Central memory CD8-positive, alpha-beta T cell (primary cell): ENCODE measurements at regions not wholly inside any gene's neighbourhood (a gene's known extent, or its start where the extent isn't known, plus 50 kb on each side); places are given as distances from the start of the nearest gene placed in this dataset.

Experiments
- ATAC-seq: fragments of 150-1000 bp; cut with Tn5 transposase; replicated peaks from 2 replicates; pipeline ENCODE4 v1.10.0; 2022; ENCODE audit warnings: mild to moderate bottlenecking, moderate FRiP score, moderate number of reproducible peaks; ENCODE audit not compliant: poor library complexity, severe bottlenecking; ENCODE audit errors: extremely low read depth
- DNase-seq, 2 donors: peaks; one replicate each; pipeline ENCODE4 v3.0.0; 2021; ENCODE audit warnings: low spot score in 2 of 2
- H3K27ac Mint-ChIP-seq: one replicate; pipeline ENCODE4 v1.8.0; 2022; ENCODE audit warnings: low read depth, mild to moderate bottlenecking, moderate library complexity, mixed read lengths
- H3K27me3 Mint-ChIP-seq: one replicate; pipeline ENCODE4 v1.8.0; 2022; ENCODE audit warnings: mixed read lengths
- H3K36me3 Mint-ChIP-seq: one replicate; pipeline ENCODE4 v1.8.0; 2022; ENCODE audit warnings: mild to moderate bottlenecking, moderate library complexity, mixed read lengths; ENCODE audit not compliant: insufficient read depth
- H3K4me1 Mint-ChIP-seq: one replicate; pipeline ENCODE4 v1.8.0; 2022; ENCODE audit warnings: mixed read lengths
- H3K4me3 Mint-ChIP-seq: one replicate; pipeline ENCODE4 v1.8.0; 2022; ENCODE audit warnings: mild to moderate bottlenecking, moderate library complexity, mixed read lengths
- H3K9me3 Mint-ChIP-seq: one replicate; pipeline ENCODE4 v1.8.0; 2022; ENCODE audit warnings: mixed read lengths

DNA sequence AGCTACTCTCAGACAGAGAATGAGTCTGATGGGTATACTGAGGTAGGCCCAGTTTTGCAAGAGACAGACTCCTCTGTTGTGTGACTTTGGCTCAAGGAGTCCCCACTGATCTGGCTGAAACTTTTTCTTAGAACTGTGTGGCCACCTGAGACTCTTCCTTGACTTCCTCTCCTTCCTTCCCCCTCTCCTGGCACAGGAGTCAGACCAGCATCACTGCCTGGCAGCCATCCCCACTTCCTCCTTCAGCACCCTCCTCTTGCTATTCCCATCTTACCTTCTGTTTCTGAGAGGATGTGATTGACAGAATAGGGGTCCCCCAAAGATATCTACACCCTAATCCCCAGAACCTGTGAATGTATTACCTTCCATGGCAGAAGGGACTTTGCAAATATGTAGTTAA is 351.1 kb downstream of the MN1 start:
- Mint-ChIP-seq H3K4me1 (no peaks in the 10 kb centered on the region), H3K27me3 (peaks cover 12% of the 10 kb centered on the region), H3K9me3 (peaks cover 3% of the 10 kb centered on the region), H3K27ac (no peak overlapping the region), H3K36me3 (peaks cover 4% of the 10 kb centered on the region), H3K4me3 (no peak overlapping the region)
- ATAC-seq (no peak), DNase-seq (no peak)

DNA sequence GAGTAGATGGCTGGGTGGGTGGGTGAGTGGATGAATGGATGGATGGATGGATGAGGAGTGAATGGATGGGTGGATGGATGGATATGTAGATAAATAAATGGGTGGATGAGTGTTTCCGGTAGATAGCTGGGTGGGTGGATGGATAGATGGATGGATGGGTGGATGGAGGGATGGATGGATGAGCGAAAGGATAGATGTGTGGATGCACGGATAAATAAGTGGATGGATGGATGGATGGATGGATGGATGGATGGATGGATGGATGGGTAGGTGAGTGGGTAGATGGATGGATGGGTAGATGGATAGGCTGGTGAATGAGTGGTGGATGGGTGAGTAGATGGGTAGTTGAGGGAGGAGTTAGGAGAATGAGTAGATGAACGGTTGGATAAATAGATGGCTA is 349.3 kb downstream of the MN1 start:
- Mint-ChIP-seq H3K27me3 (peaks cover 6% of the 10 kb centered on the region), H3K9me3 (peaks cover 3% of the 10 kb centered on the region), H3K36me3 (peaks cover 4% of the 10 kb centered on the region), H3K4me3 (no peak overlapping the region), H3K27ac (no peak overlapping the region), H3K4me1 (no peaks in the 10 kb centered on the region)
- ATAC-seq (no peak), DNase-seq (no peak)

DNA sequence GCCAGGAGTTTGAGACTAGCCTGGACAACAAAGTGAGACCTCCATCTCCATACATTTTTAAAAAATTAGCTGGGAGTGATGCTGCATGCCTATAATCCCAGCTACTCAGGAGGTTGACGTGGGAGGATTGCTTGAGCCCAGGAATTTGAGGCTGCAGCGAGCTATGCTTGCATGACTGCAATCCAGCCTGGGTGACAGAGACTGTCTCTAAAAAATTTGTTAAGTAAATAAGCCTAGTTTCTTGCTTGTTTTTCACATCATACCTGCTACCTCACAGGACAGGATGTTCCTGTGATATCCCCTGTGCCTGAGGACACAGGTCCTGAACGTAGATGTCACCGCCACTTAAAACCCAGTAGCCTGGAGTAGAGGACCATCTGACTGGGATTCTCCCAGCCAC is 348.6 kb downstream of the MN1 start:
- no peaks in the 10 kb centered on the region for H3K4me1 Mint-ChIP-seq
- DNase-seq, result no peak
- peaks cover 4% of the 10 kb centered on the region for H3K36me3 Mint-ChIP-seq
- no peak for ATAC-seq
- H3K4me3 Mint-ChIP-seq, result no peak overlapping the region
- H3K27me3 Mint-ChIP-seq, result peaks cover 6% of the 10 kb centered on the region
- H3K27ac Mint-ChIP-seq, result no peak overlapping the region
- peaks cover 3% of the 10 kb centered on the region for H3K9me3 Mint-ChIP-seq

DNA sequence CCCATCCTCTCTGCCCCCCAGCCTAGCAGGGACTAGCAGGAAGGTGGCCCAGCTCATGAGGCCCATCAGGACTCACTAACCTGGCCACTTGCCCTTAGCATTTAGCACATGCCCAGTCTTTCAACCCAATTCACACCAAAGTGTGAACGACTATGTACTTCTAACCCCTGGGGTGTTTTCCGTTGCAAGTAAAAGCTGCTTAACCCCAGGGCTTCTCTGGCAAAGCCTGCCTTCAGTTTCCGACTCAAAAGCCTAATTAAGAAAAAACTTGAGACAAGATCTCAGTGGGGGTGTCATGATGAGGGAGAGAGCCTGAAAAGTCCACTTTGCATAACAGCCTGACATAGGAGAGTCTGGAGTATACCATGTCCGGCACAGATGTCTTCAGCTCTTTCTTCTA is 347.8 kb downstream of the MN1 start:
- DNase-seq (no peak), ATAC-seq (no peak)
- Mint-ChIP-seq H3K27ac (no peak overlapping the region), H3K9me3 (peaks cover 3% of the 10 kb centered on the region), H3K4me1 (no peaks in the 10 kb centered on the region), H3K27me3 (peaks cover 6% of the 10 kb centered on the region), H3K36me3 (peaks cover 4% of the 10 kb centered on the region), H3K4me3 (no peak overlapping the region)

DNA sequence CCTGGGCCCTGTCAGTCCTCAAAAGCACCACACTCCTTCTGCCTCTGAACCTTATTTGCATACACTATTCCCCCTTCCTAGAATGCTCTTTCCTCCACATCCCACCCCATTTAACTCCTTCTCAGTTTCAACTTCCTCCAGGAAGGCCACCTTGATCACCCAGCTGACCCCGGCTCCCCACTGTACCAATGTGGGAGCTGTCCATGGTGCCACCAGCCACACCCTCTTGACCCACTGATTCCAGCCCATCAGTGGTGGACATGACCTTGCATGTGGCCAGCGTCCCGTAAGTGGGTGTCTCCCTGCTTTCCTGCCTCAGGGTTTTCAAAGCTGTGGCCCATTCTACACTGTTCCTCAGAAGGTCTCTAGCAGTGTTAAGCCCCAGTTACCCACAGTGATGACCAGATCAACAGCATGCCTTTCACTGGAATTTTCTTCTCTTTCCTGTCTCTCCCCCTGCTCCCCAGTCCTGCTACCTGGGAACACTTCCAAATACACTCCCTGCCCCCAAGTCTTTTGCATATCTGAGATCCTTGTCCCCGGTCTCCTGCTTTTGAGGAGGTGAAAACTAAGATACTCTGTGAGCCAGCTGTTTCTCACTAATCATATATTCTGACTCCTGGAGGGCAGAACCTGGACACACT is 346.6 kb downstream of the MN1 start:
- no peaks in the 10 kb centered on the region for H3K4me1 Mint-ChIP-seq
- DNase-seq (no peak), ATAC-seq (no peak)
- peaks cover 4% of the 10 kb centered on the region for H3K36me3 Mint-ChIP-seq
- no peak overlapping the region for H3K27ac Mint-ChIP-seq
- H3K9me3 Mint-ChIP-seq, result peaks cover 3% of the 10 kb centered on the region
- H3K27me3 Mint-ChIP-seq, result peaks cover 6% of the 10 kb centered on the region
- H3K4me3 Mint-ChIP-seq, result no peak overlapping the region

DNA sequence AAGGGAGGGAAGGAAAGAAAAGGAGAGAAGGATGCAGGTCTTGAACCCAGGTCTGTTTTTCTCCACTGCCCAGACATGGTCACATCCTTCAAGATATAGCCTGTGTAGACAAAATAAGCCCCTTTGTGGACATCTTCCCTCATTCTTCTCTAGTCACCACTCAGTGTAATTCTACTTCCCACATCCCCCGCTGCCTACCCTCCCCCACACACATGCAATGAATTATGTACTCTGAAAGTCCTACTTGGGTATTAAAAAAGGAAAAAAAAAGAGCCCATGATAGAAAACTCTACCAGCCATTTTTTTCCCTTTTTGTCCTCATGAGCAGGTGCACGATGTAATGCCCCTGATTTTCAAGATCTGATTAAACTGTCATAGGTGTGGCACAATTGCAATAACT is 346.0 kb downstream of the MN1 start:
- ATAC-seq, result no peak
- Mint-ChIP-seq H3K27me3 (peaks cover 6% of the 10 kb centered on the region), H3K4me3 (no peak overlapping the region), H3K4me1 (no peaks in the 10 kb centered on the region), H3K36me3 (peaks cover 4% of the 10 kb centered on the region), H3K9me3 (peaks cover 2% of the 10 kb centered on the region), H3K27ac (no peak overlapping the region)
- no peak for DNase-seq

DNA sequence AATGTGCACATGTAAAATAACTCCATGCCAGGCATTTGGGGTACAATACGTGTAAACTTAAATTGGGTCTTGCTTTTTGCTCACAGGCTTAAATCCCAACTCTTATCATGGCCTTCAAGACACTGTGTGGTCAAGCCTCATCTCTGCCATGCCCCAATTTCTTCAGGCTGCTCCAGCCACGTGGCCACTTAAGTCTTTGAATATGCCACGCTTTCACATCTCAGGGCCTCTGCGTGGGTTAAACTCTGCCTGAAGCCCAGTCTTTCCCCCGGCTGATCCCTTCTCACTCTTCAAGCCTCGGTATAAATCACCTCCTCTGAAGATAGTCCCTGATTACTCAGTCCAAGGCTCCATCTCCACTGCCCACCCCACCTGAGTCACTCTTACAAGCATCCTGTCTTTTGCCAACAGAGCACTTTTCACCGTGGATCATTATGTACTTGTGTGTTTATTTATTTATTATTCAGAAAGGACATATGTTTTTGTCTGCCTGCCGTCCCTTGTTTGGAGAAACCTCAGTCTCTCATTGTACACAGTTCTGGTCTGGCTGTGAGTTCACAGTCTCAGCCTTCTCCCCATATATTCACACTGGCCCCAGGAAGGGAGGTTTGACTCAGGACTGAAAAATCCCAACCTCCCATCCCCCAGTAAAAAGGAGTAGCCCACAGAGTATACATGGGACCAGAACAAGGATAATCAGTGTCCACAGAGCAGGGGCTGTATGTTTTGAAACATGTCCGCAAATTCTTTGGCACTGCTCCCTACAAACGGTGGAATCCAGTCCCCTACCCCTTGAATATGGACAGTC is 344.7 kb downstream of the MN1 start:
- H3K4me3 Mint-ChIP-seq, result no peak overlapping the region
- H3K9me3 Mint-ChIP-seq, result no peaks in the 10 kb centered on the region
- H3K27ac Mint-ChIP-seq, result no peak overlapping the region
- peaks cover 4% of the 10 kb centered on the region for H3K36me3 Mint-ChIP-seq
- H3K27me3 Mint-ChIP-seq, result peaks cover 6% of the 10 kb centered on the region
- no peak for ATAC-seq
- no peak for DNase-seq
- no peaks in the 10 kb centered on the region for H3K4me1 Mint-ChIP-seq

DNA sequence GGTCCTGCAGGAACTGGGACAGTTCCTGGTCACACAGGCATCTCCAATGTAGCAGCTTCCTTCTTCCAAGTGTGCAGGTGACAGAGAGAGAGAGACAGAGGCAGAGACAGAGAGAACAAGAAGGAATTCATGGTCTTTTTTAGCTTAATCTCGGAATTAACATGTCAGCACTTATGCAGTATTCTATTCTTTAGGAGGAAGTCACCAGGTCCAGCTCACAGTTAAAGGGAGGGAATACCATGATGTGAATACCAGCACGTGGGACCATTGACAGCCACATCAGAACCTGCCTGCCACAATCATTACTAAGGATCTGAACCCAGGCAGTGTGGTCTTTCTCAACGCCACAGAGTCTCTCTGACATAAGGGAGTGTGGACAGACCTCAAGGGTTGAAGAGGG is 341.6 kb downstream of the MN1 start:
- H3K9me3 Mint-ChIP-seq, result no peaks in the 10 kb centered on the region
- no peak for DNase-seq
- no peak for ATAC-seq
- peaks cover 1% of the 10 kb centered on the region for H3K36me3 Mint-ChIP-seq
- peaks cover 3% of the 10 kb centered on the region for H3K27me3 Mint-ChIP-seq
- H3K27ac Mint-ChIP-seq, result no peak overlapping the region
- no peak overlapping the region for H3K4me3 Mint-ChIP-seq
- H3K4me1 Mint-ChIP-seq, result no peaks in the 10 kb centered on the region

DNA sequence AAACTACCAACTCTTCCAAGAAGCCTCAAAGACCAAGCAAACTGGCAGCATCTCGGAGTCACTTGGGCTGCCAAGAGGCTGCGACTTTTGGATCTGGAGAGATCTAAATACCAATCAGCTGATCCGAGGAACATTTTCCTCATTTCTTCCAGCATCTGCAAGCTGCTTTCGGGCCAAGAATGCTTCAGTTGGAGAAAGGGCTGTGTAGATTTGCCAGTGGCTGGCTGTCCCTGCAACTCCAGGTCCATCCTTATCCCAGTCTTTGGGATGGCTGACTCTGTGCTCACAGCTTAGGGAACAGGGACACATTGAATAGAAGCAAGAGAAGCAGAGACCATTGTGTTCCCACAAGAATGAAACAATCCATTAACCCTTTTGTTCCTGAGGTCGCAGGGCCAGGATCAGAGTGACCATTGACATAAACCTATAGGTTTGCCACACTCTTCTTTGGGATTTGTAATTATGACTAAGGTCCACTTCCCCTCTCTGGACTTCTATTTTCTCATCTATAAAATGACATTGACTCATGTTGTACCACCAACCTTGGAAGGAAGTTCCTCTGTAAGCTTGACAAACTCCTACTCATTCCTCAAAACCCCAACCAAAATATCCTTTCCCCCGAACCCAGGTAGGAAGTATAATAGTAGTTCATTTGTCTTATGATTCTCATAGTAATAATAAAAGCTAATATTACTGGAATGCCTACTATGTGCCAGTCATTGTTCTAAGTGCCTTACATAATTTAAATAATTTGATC is 340.8 kb downstream of the MN1 start:
- peaks cover 1% of the 10 kb centered on the region for H3K36me3 Mint-ChIP-seq
- H3K4me1 Mint-ChIP-seq, result no peaks in the 10 kb centered on the region
- no peak overlapping the region for H3K4me3 Mint-ChIP-seq
- H3K27me3 Mint-ChIP-seq, result no peaks in the 10 kb centered on the region
- ATAC-seq (no peak), DNase-seq (no peak)
- no peak overlapping the region for H3K27ac Mint-ChIP-seq
- no peaks in the 10 kb centered on the region for H3K9me3 Mint-ChIP-seq

DNA sequence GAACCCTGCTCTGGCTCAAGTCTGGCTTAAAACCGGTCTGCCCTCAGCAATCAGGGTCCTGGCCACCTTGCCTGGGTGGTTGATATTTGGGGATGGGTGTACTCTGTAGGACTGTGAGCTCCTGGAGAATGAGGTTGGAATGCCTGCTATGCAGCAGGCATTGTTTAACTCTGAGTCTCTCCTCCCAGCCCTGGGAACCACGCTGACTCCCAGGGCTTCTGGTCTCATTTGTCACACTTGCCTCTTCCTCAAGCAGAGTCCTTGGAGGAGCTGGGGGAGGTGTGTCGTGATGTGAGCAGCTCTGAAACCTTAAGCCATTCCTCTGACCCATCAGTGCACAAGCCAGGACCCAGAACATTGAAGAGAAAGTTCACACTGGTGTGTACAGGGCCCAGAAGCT is 340.1 kb downstream of the MN1 start:
- H3K4me1 Mint-ChIP-seq, result no peaks in the 10 kb centered on the region
- H3K27me3 Mint-ChIP-seq, result no peaks in the 10 kb centered on the region
- H3K36me3 Mint-ChIP-seq, result peaks cover 1% of the 10 kb centered on the region
- no peaks in the 10 kb centered on the region for H3K9me3 Mint-ChIP-seq
- DNase-seq, result no peak
- no peak overlapping the region for H3K4me3 Mint-ChIP-seq
- no peak for ATAC-seq
- no peak overlapping the region for H3K27ac Mint-ChIP-seq

DNA sequence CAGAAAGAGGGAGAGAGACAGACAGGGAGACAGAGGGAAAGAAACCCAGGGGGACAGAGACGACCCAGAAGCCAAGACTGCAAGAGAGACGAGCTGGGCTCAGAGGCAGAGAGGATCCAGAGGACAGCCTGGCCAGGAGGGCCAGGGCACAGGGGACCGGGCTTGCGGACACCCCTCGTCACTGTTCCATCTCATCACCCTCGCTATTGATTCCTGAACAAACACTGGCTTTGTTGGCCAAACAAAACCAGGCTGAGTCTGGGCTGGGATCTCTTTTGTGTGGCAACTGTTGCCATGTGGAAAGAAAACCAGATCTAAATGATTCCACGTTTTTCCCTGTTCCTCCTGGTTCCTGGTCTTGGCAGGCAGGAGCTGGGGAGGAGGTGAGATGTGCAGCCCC is 339.4 kb downstream of the MN1 start:
- Mint-ChIP-seq H3K36me3 (peaks cover 1% of the 10 kb centered on the region), H3K4me3 (no peak overlapping the region), H3K4me1 (no peaks in the 10 kb centered on the region), H3K27me3 (no peaks in the 10 kb centered on the region), H3K27ac (no peak overlapping the region), H3K9me3 (no peaks in the 10 kb centered on the region)
- ATAC-seq (no peak), DNase-seq (no peak)

DNA sequence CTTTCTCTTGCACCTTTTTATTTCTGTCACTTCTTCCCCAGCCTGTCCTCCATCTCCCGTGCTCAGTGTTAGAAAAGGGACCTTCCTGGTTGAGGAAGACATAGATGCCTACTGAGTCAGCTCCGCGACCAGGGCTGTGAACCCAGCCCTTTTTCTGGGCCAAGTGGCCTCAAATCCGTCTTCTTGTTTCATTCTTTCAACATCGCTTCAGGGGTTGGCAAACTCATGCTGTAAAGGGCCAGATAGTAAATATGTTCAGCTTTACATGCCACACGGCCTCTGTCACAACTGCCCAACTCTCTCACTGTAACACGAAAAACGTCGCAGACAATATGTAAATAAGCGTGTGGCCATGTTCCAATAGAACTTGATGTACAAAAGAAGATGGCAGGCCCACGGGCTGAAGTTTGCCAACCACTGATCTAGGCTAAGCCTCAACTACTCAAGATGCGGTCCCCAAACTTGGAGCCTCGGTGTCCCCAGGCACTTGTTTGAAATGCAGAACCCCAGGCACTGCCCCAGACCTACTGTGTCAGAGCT is 338.4 kb downstream of the MN1 start:
- peaks cover 1% of the 10 kb centered on the region for H3K36me3 Mint-ChIP-seq
- ATAC-seq (no peak), DNase-seq (no peak)

More for the DNA sequence above, 338.4 kb downstream of the MN1 start:
- Mint-ChIP-seq H3K27me3 (no peaks in the 10 kb centered on the region), H3K4me3 (no peak overlapping the region), H3K9me3 (no peaks in the 10 kb centered on the region), H3K27ac (no peak overlapping the region), H3K4me1 (no peaks in the 10 kb centered on the region)
